GM12865 (cell line): ENCODE measurements at regions not wholly inside any gene's neighbourhood (a gene's known extent, or its start where the extent isn't known, plus 50 kb on each side); places are given as distances from the start of the nearest gene placed in this dataset.
"Not testable (repeated sequence)": the region's sequence is repeated elsewhere in the genome, so short reads cannot be mapped to it uniquely, and the experiment has no call there.

ENCODE experiments used
- DNase-seq: peaks from one replicate; pipeline ENCODE4 v3.0.0; 2010; ENCODE audit warnings: low read depth
- H3K4me3 ChIP-seq: 2 replicates; pipeline ENCODE4 v1.5.1; 2011; ENCODE audit warnings: mild to moderate bottlenecking, low read depth, low read length, control low read depth
- CTCF ChIP-seq: IDR thresholded peaks from 2 replicates; pipeline ENCODE4 v1.5.1; 2011; ENCODE audit warnings: low read length, control low read depth, low read depth, inconsistent platforms; ENCODE audit not compliant: insufficient read depth; ENCODE audit errors: missing control alignments

GRCh38 chr13:50291611-50292010, 276.4 kb downstream of the KCNRG start:
- no peak for TF ChIP-seq CTCF
- no peak for DNase-seq
- no peak overlapping the region for H3K4me3 ChIP-seq

- no peak overlapping the region for H3K4me3 ChIP-seq
- TF ChIP-seq CTCF = no peak
- DNase-seq = no peak
These were observed 276.8 kb downstream of the KCNRG start for GRCh38 chr13:50292081-50292480.

- not testable (repeated sequence) for DNase-seq, H3K4me3 ChIP-seq
These were observed 279.2 kb downstream of the KCNRG start for GRCh38 chr13:50294425-50294824.

GRCh38 chr13:50299546-50300249, 284.5 kb downstream of the KCNRG start:
- TF ChIP-seq CTCF = no peak
- no peak for DNase-seq
- H3K4me3 ChIP-seq = no peak overlapping the region

GRCh38 chr13:50303963-50304721, 288.9 kb downstream of the KCNRG start:
- DNase-seq = no peak
- TF ChIP-seq CTCF = no peak

GRCh38 chr13:50306156-50306555, 290.9 kb downstream of the KCNRG start:
- no peak overlapping the region for H3K4me3 ChIP-seq
- no peak for DNase-seq
- TF ChIP-seq CTCF = no peak

More at GRCh38 chr13:50303963-50304721, 288.9 kb downstream of the KCNRG start:
- H3K4me3 ChIP-seq = no peak overlapping the region

- no peak overlapping the region for H3K4me3 ChIP-seq
- TF ChIP-seq CTCF = no peak
- no peak for DNase-seq
These were observed 294.1 kb downstream of the KCNRG start for GRCh38 chr13:50309318-50309717.
